ENCODE measurements at regions not wholly inside any gene's neighbourhood (a gene's known extent, or its start where the extent isn't known, plus 50 kb on each side); places are given as distances from the start of the nearest gene placed in this dataset.
"Not testable (repeated sequence)": the region's sequence is repeated elsewhere in the genome, so short reads cannot be mapped to it uniquely, and the experiment has no call there.

DNA sequence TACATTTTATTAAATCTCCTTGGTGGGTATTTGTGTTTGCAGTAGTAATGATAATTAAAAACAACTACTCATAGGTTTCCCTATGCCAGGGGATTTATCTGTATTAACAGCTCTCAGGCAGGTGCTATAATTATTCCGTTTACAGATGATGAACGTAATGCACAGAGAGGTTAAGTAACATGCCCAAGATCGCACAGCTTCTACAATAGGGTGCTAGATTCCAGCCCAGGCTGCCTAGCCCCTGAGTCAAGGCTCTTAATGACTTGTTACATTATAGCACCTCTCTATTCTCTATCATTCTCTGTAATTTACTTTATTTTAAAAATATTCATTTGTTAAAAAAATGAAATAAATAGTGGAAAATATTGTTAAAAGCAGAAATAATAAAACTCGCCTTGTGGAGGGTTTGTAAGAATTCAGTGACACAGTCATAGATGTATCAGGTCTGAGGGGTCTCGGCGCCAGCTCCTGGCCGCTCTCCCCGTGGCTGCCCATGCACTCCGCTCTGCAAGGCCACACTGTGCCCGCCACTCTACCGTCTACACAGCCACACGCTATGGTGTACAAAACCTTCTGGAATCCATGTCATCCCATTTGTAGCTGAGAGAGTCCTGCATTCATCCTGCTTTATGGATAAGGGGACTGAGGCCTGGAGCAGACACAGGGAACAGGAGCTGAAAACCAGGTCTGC is 562.2 kb downstream of the MATN1 start:
- no peak overlapping the region for H2AFZ ChIP-seq (ENCODE audit: low read length)
- no peaks in the 10 kb centered on the region for H4K20me1 ChIP-seq (ENCODE audit: insufficient read depth, low read length, poor library complexity, severe bottlenecking)
- no peaks in the 10 kb centered on the region for H3K9me3 ChIP-seq (ENCODE audit: insufficient read depth, low read depth, low read length)
- no peaks in the 10 kb centered on the region for H3K27me3 ChIP-seq (ENCODE audit: insufficient read depth, low read length, poor library complexity, severe bottlenecking)
- no peak overlapping the region for H3K9ac ChIP-seq (ENCODE audit: low read depth, low read length, poor library complexity, severe bottlenecking)
- H3K79me2 ChIP-seq (ENCODE audit: insufficient read depth, low read length), result no peaks in the 10 kb centered on the region
- H3K36me3 ChIP-seq (ENCODE audit: insufficient read depth, low read length), result no peaks in the 10 kb centered on the region
- H3K4me3 ChIP-seq (ENCODE audit: low read length, poor library complexity, severe bottlenecking), result no peak overlapping the region
- H3F3A ChIP-seq (ENCODE audit: low read depth), result no peaks in the 10 kb centered on the region
- H3K4me1 ChIP-seq (ENCODE audit: insufficient read depth, low read length, poor library complexity, severe bottlenecking), result no peaks in the 10 kb centered on the region
- H3K9me2 ChIP-seq (replicated peaks; ENCODE audit: low read depth, low read length), result no peaks in the 10 kb centered on the region
- H3K4me2 ChIP-seq (ENCODE audit: low read depth, low read length, poor library complexity, severe bottlenecking), result no peak overlapping the region
- TF ChIP-seq, protein P1, sequence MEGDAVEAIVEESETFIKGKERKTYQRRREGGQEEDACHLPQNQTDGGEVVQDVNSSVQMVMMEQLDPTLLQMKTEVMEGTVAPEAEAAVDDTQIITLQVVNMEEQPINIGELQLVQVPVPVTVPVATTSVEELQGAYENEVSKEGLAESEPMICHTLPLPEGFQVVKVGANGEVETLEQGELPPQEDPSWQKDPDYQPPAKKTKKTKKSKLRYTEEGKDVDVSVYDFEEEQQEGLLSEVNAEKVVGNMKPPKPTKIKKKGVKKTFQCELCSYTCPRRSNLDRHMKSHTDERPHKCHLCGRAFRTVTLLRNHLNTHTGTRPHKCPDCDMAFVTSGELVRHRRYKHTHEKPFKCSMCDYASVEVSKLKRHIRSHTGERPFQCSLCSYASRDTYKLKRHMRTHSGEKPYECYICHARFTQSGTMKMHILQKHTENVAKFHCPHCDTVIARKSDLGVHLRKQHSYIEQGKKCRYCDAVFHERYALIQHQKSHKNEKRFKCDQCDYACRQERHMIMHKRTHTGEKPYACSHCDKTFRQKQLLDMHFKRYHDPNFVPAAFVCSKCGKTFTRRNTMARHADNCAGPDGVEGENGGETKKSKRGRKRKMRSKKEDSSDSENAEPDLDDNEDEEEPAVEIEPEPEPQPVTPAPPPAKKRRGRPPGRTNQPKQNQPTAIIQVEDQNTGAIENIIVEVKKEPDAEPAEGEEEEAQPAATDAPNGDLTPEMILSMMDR (conservative IDR thresholded peaks at IDR 0.05; ENCODE audit: low read length), result no peak
- no peak for TF ChIP-seq EZH2phosphoT487 (IDR thresholded peaks at IDR 0.05; ENCODE audit: borderline replicate concordance)

DNA sequence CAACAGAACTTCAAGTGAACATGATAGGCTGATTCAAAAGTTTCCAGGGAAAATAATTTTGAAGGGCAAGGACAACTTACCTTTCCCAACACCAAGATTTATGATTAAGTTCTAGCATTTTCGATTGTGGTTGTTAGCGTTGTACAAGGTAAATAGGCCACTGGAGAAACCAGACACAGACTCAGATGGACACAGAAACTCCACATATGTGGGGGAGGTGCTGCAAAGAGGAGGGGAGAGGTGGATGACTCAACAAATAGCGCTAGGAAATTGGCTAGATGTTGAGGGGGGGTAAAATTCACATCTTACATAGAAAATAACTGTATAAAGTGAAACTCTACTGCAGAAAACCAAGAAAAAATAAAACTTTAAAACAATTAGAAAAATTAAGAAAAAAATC is 564.4 kb downstream of the MATN1 start:
- TF ChIP-seq EZH2phosphoT487 (IDR thresholded peaks at IDR 0.05; ENCODE audit: borderline replicate concordance), result no peak
- TF ChIP-seq, protein P1 (conservative IDR thresholded peaks at IDR 0.05; ENCODE audit: low read length), result no peak
- no peaks in the 10 kb centered on the region for H3F3A ChIP-seq (ENCODE audit: low read depth)
- no peak overlapping the region for H2AFZ ChIP-seq (ENCODE audit: low read length)
- H3K4me1 ChIP-seq (ENCODE audit: insufficient read depth, low read length, poor library complexity, severe bottlenecking), result no peaks in the 10 kb centered on the region
- no peaks in the 10 kb centered on the region for H3K9me2 ChIP-seq (replicated peaks; ENCODE audit: low read depth, low read length)
- H3K9ac ChIP-seq (ENCODE audit: low read depth, low read length, poor library complexity, severe bottlenecking), result no peak overlapping the region
- no peaks in the 10 kb centered on the region for H3K36me3 ChIP-seq (ENCODE audit: insufficient read depth, low read length)
- H3K4me2 ChIP-seq (ENCODE audit: low read depth, low read length, poor library complexity, severe bottlenecking), result no peak overlapping the region
- H3K79me2 ChIP-seq (ENCODE audit: insufficient read depth, low read length), result no peaks in the 10 kb centered on the region
- H3K9me3 ChIP-seq (ENCODE audit: insufficient read depth, low read depth, low read length), result no peaks in the 10 kb centered on the region
- no peaks in the 10 kb centered on the region for H4K20me1 ChIP-seq (ENCODE audit: insufficient read depth, low read length, poor library complexity, severe bottlenecking)
- no peak overlapping the region for H3K4me3 ChIP-seq (ENCODE audit: low read length, poor library complexity, severe bottlenecking)
- H3K27me3 ChIP-seq (ENCODE audit: insufficient read depth, low read length, poor library complexity, severe bottlenecking), result no peaks in the 10 kb centered on the region

DNA sequence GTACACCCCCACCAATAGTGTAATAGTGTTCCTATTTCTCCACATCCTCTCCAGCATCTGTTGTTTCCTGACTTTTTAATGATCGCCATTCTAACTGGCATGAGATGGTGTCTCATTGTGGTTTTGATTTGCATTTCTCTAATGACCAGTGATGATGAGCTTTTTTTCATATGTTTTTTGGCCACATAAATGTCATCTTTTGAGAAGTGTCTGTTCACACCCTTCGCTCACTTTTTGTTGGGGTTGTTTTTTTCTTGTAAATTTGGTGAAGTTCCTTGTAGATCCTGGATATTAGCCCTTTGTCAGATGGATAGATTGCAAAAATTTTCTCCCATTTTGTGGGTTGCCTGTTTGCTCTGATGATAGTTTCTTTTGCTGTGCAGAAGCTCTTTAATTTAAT is 567.7 kb downstream of the MATN1 start:
- H3K9me2 ChIP-seq (replicated peaks; ENCODE audit: low read depth, low read length); H3K79me2 ChIP-seq (ENCODE audit: insufficient read depth, low read length); H3K4me2 ChIP-seq (ENCODE audit: low read depth, low read length, poor library complexity, severe bottlenecking); H3K36me3 ChIP-seq (ENCODE audit: insufficient read depth, low read length); H3K4me3 ChIP-seq (ENCODE audit: low read length, poor library complexity, severe bottlenecking); H3K9ac ChIP-seq (ENCODE audit: low read depth, low read length, poor library complexity, severe bottlenecking); H4K20me1 ChIP-seq (ENCODE audit: insufficient read depth, low read length, poor library complexity, severe bottlenecking); H3K27me3 ChIP-seq (ENCODE audit: insufficient read depth, low read length, poor library complexity, severe bottlenecking); H3K4me1 ChIP-seq (ENCODE audit: insufficient read depth, low read length, poor library complexity, severe bottlenecking); H2AFZ ChIP-seq (ENCODE audit: low read length); H3F3A ChIP-seq (ENCODE audit: low read depth); H3K9me3 ChIP-seq (ENCODE audit: insufficient read depth, low read depth, low read length): not testable (repeated sequence)

DNA sequence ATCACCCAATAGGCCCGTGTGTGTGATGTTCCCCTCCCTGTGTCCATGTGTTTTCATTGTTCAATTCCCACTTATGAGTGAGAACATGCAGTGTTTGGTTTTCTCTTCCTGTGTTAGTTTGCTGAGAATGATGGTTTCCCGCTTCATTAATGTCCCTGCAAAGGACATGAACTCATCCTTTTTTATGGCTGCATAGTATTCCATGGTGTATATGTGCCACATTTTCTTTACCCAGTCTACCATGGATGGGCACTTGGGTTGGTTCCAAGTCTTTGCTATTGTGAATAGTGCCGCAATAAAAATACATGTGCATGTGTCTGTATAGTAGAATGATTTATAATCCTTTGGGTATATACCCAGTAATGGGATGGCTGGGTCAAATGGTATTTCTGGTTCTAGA is 568.1 kb downstream of the MATN1 start:
- H3K4me1 ChIP-seq (ENCODE audit: insufficient read depth, low read length, poor library complexity, severe bottlenecking); H3K4me2 ChIP-seq (ENCODE audit: low read depth, low read length, poor library complexity, severe bottlenecking); H3K9me2 ChIP-seq (replicated peaks; ENCODE audit: low read depth, low read length); H3K9me3 ChIP-seq (ENCODE audit: insufficient read depth, low read depth, low read length); H3K27me3 ChIP-seq (ENCODE audit: insufficient read depth, low read length, poor library complexity, severe bottlenecking); H3K36me3 ChIP-seq (ENCODE audit: insufficient read depth, low read length); H2AFZ ChIP-seq (ENCODE audit: low read length); H3K79me2 ChIP-seq (ENCODE audit: insufficient read depth, low read length); H3K9ac ChIP-seq (ENCODE audit: low read depth, low read length, poor library complexity, severe bottlenecking); H4K20me1 ChIP-seq (ENCODE audit: insufficient read depth, low read length, poor library complexity, severe bottlenecking); H3K4me3 ChIP-seq (ENCODE audit: low read length, poor library complexity, severe bottlenecking); H3F3A ChIP-seq (ENCODE audit: low read depth): not testable (repeated sequence)
